ENCODE measurements at regions not wholly inside any gene's neighbourhood (a gene's known extent, or its start where the extent isn't known, plus 50 kb on each side); places are given as distances from the start of the nearest gene placed in this dataset.

GRCh38 chr9:22693156-22693555 lies 246.5 kb downstream of the DMRTA1 start:
- WGBS, 5 donors, result 73 to 89% (median 79%) methylated on average over 2 of the region's 2 CpGs
- TF ChIP-seq POLR2AphosphoS5 (IDR thresholded peaks at IDR 0.05), result no peak
- TF ChIP-seq, protein P1, sequence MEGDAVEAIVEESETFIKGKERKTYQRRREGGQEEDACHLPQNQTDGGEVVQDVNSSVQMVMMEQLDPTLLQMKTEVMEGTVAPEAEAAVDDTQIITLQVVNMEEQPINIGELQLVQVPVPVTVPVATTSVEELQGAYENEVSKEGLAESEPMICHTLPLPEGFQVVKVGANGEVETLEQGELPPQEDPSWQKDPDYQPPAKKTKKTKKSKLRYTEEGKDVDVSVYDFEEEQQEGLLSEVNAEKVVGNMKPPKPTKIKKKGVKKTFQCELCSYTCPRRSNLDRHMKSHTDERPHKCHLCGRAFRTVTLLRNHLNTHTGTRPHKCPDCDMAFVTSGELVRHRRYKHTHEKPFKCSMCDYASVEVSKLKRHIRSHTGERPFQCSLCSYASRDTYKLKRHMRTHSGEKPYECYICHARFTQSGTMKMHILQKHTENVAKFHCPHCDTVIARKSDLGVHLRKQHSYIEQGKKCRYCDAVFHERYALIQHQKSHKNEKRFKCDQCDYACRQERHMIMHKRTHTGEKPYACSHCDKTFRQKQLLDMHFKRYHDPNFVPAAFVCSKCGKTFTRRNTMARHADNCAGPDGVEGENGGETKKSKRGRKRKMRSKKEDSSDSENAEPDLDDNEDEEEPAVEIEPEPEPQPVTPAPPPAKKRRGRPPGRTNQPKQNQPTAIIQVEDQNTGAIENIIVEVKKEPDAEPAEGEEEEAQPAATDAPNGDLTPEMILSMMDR (IDR thresholded peaks at IDR 0.05), result no peak

GRCh38 chr9:22700171-22700570 lies 253.5 kb downstream of the DMRTA1 start:
- H3K27me3 ChIP-seq, result no peaks in the 10 kb centered on the region
- H3K36me3 ChIP-seq, result no peaks in the 10 kb centered on the region
- TF ChIP-seq, protein P1 (IDR thresholded peaks at IDR 0.05), result no peak
- TF ChIP-seq POLR2A (IDR thresholded peaks at IDR 0.05) (no peak), EP300 (IDR thresholded peaks at IDR 0.05) (no peak), POLR2AphosphoS5 (IDR thresholded peaks at IDR 0.05) (no peak)
- intact Hi-C loops (cut with DNase I; ENCODE audit: low total_unique reads), result no loop called here
- no peaks in the 10 kb centered on the region for H3K4me1 ChIP-seq
- H3K4me3 ChIP-seq, result no peak overlapping the region
- peaks cover 0 to 11% (median 0%) of the 10 kb centered on the region in 4 donors for H3K9me3 ChIP-seq
- no peak overlapping the region for H3K27ac ChIP-seq
- no peak for DNase-seq

More at GRCh38 chr9:22693156-22693555, 246.5 kb downstream of the DMRTA1 start:
- no peak overlapping the region for H3K27ac ChIP-seq
- no peaks in the 10 kb centered on the region for H3K9me3 ChIP-seq
- H3K4me1 ChIP-seq, result no peaks in the 10 kb centered on the region
- H3K27me3 ChIP-seq, result no peaks in the 10 kb centered on the region
- intact Hi-C loops (cut with DNase I; ENCODE audit: low total_unique reads), result no loop called here
- no peaks in the 10 kb centered on the region for H3K36me3 ChIP-seq
- no peak overlapping the region for H3K4me3 ChIP-seq
- no peak for DNase-seq

DNA sequence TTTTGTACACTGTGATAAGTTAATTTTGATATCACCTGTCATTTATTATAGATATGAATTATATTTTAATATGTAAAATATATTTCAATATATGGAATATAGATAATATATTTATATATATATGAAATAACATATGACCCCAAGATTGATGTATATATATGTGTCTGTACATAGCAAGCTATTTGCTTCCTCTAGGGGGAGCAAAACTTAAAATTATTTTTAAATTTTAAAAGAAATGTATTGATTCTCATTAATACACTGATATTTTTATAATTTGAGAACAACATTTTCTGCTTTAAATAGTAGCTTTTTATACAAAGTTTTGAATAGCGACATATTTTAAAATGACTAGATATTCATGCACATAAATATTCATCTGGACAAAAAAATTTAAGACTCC lies 272.0 kb downstream of the DMRTA1 start:
- 69 to 76% (median 69%) methylated on average over 1 of the region's 1 CpG for WGBS, 5 donors
- H3K4me1 ChIP-seq, result no peaks in the 10 kb centered on the region
- intact Hi-C loops (cut with DNase I; ENCODE audit: low total_unique reads), result no loop called here
- no peak for DNase-seq
- no peaks in the 10 kb centered on the region for H3K27me3 ChIP-seq
- no peak overlapping the region for H3K27ac ChIP-seq
- peaks cover 0 to 11% (median 3%) of the 10 kb centered on the region in 4 donors for H3K9me3 ChIP-seq
- no peak for TF ChIP-seq EP300 (IDR thresholded peaks at IDR 0.05)
- H3K36me3 ChIP-seq, result no peaks in the 10 kb centered on the region
- no peak overlapping the region for H3K4me3 ChIP-seq

DNA sequence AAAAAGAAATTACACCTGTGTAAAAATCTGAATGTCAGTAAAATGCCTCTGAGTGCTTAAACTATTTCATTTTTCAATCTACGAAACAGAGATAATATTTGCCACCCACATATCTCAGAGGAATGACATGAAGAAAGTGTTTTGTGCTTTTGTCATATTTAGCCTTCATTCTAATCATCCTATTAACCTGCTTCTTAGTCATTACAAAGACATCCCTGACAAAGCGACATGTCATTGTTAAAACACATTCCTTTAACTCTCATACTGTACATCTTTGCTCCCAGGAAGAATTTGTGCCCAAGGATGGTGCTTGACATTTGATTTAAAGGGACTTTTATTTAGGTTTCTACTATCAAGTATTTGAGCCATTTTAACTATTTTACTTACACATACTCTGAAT lies 275.9 kb downstream of the DMRTA1 start:
- WGBS, 5 donors, result 79 to 86% (median 82%) methylated on average over 2 of the region's 2 CpGs
- no peak overlapping the region for H3K27ac ChIP-seq

GRCh38 chr9:22731786-22732185 lies 285.2 kb downstream of the DMRTA1 start:
- no peak for DNase-seq
- Histone ChIP-seq H3K36me3 (no peaks in the 10 kb centered on the region), H3K4me1 (no peaks in the 10 kb centered on the region), H3K9me3 (peaks cover 0 to 4% (median 0%) of the 10 kb centered on the region in 4 donors), H3K4me3 (no peak overlapping the region), H3K27ac (no peak overlapping the region), H3K27me3 (no peaks in the 10 kb centered on the region)
- WGBS, 5 donors, result 67 to 89% (median 72%) methylated on average over 3 of the region's 3 CpGs
- intact Hi-C loops (cut with DNase I; ENCODE audit: low total_unique reads), result no loop called here
- no peak for TF ChIP-seq POLR2AphosphoS5 (IDR thresholded peaks at IDR 0.05)
- TF ChIP-seq POLR2A (IDR thresholded peaks at IDR 0.05), result no peak
- TF ChIP-seq EP300 (IDR thresholded peaks at IDR 0.05), result no peak
- TF ChIP-seq, protein P1 (IDR thresholded peaks at IDR 0.05), result no peak

More for the DNA sequence above, 275.9 kb downstream of the DMRTA1 start:
- Histone ChIP-seq H3K36me3 (no peaks in the 10 kb centered on the region), H3K4me1 (no peaks in the 10 kb centered on the region), H3K9me3 (peaks cover 0 to 11% (median 5%) of the 10 kb centered on the region in 4 donors), H3K27me3 (no peaks in the 10 kb centered on the region), H3K4me3 (no peak overlapping the region)
- TF ChIP-seq, protein P1 (IDR thresholded peaks at IDR 0.05), result no peak
- no peak for TF ChIP-seq POLR2AphosphoS5 (IDR thresholded peaks at IDR 0.05)
- no peak for TF ChIP-seq POLR2A (IDR thresholded peaks at IDR 0.05)
- TF ChIP-seq EP300 (IDR thresholded peaks at IDR 0.05), result no peak
- intact Hi-C loops (cut with DNase I; ENCODE audit: low total_unique reads), result no loop called here
- no peak for DNase-seq
